Fibroblast of upper back skin (primary cell): ENCODE measurements at regions not wholly inside any gene's neighbourhood (a gene's known extent, or its start where the extent isn't known, plus 50 kb on each side); places are given as distances from the start of the nearest gene placed in this dataset.

Experiments used
- DNase-seq: peaks from one replicate; pipeline ENCODE4 v3.0.0-alpha.2; 2013

DNA sequence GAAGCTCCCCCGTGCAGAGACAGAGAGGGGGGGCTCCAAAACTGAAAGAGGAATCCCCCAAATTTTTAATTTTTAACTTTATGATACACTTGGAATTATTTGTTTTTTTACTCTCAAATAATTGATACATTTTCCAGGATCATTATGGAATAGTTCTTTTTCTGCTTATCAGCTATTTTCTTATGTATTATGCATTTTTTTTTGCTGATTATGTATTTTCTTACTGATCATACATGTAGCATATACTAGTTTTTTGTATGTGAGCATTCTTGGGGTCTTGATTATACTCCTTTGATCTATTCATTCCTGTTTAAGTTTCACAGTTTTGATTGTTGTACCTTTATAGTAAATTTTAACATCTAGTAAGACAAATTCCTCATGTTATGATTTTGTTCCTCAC, 55.5 kb upstream of the LDHB start:
- no peak for DNase-seq

DNA sequence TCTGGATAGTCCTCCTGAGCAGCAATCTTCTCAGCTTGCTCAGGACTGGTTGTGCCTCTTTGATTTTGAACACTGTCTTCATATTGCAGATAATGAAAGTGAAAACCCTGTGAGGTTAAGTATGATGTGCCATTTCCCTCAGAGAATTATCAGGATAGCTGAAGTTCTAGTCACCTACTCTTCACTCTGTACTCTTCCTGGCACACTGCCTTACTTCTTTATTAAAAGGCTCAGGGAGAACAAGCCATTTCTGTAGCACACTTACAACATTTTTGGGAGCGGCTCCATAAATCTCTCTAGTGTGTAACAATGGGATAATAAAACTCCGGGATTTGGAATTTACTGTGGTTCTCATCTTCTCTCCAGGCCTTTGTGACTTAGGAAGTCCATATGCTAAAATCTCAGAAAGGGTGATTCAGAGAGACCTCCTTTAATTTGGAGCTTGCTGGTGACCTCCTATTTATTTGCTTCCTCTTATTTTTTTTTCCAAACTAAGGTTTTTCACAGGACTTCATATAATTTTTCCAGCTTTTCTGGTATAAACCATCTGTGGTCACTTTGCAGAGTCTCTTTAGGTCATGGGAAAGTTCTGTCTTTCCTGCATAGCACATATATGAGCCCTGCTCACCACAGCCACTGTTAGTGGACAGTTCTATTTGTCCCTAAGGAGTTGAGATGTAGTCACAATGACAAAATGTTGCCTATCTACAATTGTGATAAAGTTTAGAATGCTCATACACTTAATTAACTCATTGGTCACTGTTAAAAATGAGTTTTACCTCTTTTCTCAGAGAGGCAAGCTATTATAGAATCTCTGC, 53.5 kb upstream of the LDHB start:
- DNase-seq, result peak; percentile 60
